ENCODE measurements at regions not wholly inside any gene's neighbourhood (a gene's known extent, or its start where the extent isn't known, plus 50 kb on each side); places are given as distances from the start of the nearest gene placed in this dataset.

- peaks cover 5% of the 10 kb centered on the region for H3K27me3 Mint-ChIP-seq (ENCODE audit: low read depth)
- H3K36me3 Mint-ChIP-seq, result no peaks in the 10 kb centered on the region
- H3K9me3 Mint-ChIP-seq, result no peaks in the 10 kb centered on the region
- H3K4me3 Mint-ChIP-seq, result no peak overlapping the region
- no peak for TF ChIP-seq CTCF (IDR thresholded peaks at IDR 0.05; ENCODE audit: unreplicated experiment)
- DNase-seq (ENCODE audit: low spot score in 2 of 2, unreplicated experiment in 2 of 2), result no peak
- H3K27ac Mint-ChIP-seq, result peak overlapping the region; percentile 40
- peaks cover 40% of the 10 kb centered on the region for H3K4me1 Mint-ChIP-seq
Measured at GRCh38 chr6:147868427-147869190, 360.1 kb downstream of the SAMD5 start.

GRCh38 chr6:147869201-147869600, 360.7 kb downstream of the SAMD5 start:
- Mint-ChIP-seq H3K27ac (peak overlapping the region; percentile 40), H3K36me3 (no peaks in the 10 kb centered on the region), H3K27me3 (ENCODE audit: low read depth) (peaks cover 3% of the 10 kb centered on the region), H3K4me3 (no peak overlapping the region), H3K9me3 (no peaks in the 10 kb centered on the region), H3K4me1 (peaks cover 40% of the 10 kb centered on the region)
- no peak for DNase-seq (ENCODE audit: low spot score in 2 of 2, unreplicated experiment in 2 of 2)
- TF ChIP-seq CTCF (IDR thresholded peaks at IDR 0.05; ENCODE audit: unreplicated experiment), result no peak

GRCh38 chr6:147869869-147870268, 361.4 kb downstream of the SAMD5 start:
- H3K36me3 Mint-ChIP-seq, result no peaks in the 10 kb centered on the region

GRCh38 chr6:147870506-147871110, 362.1 kb downstream of the SAMD5 start:
- no peaks in the 10 kb centered on the region for H3K9me3 Mint-ChIP-seq
- no peaks in the 10 kb centered on the region for H3K36me3 Mint-ChIP-seq
- peaks cover 40% of the 10 kb centered on the region for H3K4me1 Mint-ChIP-seq
- H3K27ac Mint-ChIP-seq, result peak overlapping the region; percentile 61
- no peak overlapping the region for H3K4me3 Mint-ChIP-seq
- DNase-seq (ENCODE audit: low spot score in 2 of 2, unreplicated experiment in 2 of 2), result no peak
- TF ChIP-seq CTCF (IDR thresholded peaks at IDR 0.05; ENCODE audit: unreplicated experiment), result no peak
- H3K27me3 Mint-ChIP-seq (ENCODE audit: low read depth), result peaks cover 2% of the 10 kb centered on the region

More at GRCh38 chr6:147869869-147870268, 361.4 kb downstream of the SAMD5 start:
- H3K9me3 Mint-ChIP-seq, result no peaks in the 10 kb centered on the region
- H3K27ac Mint-ChIP-seq, result no peak overlapping the region
- peaks cover 40% of the 10 kb centered on the region for H3K4me1 Mint-ChIP-seq
- no peak for TF ChIP-seq CTCF (IDR thresholded peaks at IDR 0.05; ENCODE audit: unreplicated experiment)
- no peak for DNase-seq (ENCODE audit: low spot score in 2 of 2, unreplicated experiment in 2 of 2)
- H3K27me3 Mint-ChIP-seq (ENCODE audit: low read depth), result peaks cover 2% of the 10 kb centered on the region
- no peak overlapping the region for H3K4me3 Mint-ChIP-seq

GRCh38 chr6:147872002-147872401, 363.5 kb downstream of the SAMD5 start:
- no peak for DNase-seq (ENCODE audit: low spot score in 2 of 2, unreplicated experiment in 2 of 2)
- no peaks in the 10 kb centered on the region for H3K9me3 Mint-ChIP-seq
- H3K4me1 Mint-ChIP-seq, result peaks cover 29% of the 10 kb centered on the region
- no peaks in the 10 kb centered on the region for H3K36me3 Mint-ChIP-seq
- no peak for TF ChIP-seq CTCF (IDR thresholded peaks at IDR 0.05; ENCODE audit: unreplicated experiment)
- H3K4me3 Mint-ChIP-seq, result no peak overlapping the region
- no peak overlapping the region for H3K27ac Mint-ChIP-seq
- H3K27me3 Mint-ChIP-seq (ENCODE audit: low read depth), result peaks cover 2% of the 10 kb centered on the region

Data from mesothelial cell of epicardium (in vitro differentiated cells).